GM23338 (cell line): ENCODE measurements at regions not wholly inside any gene's neighbourhood (a gene's known extent, or its start where the extent isn't known, plus 50 kb on each side); places are given as distances from the start of the nearest gene placed in this dataset.

ENCODE experiments used
- ATAC-seq: fragments of 200-7000 bp; cut with Tn5 transposase; 3 replicates; pipeline ENCODE4 v1.9.1; 2020
- DNase-seq: peaks from one replicate; pipeline ENCODE4 v3.0.0-alpha.2; 2015; ENCODE audit warnings: low spot score
- H2AFZ ChIP-seq: fragments of 200-600 bp; sonication (generic); 2 replicates; pipeline ENCODE4 v1.8.0; 2016; ENCODE audit warnings: antibody characterized with exemption, mild to moderate bottlenecking, moderate library complexity
- H3F3A ChIP-seq: fragments of 200-600 bp; sonication (generic); replicated peaks from 2 replicates; pipeline ENCODE4 v1.8.0; 2017; ENCODE audit warnings: antibody characterized with exemption, mixed run types, low read depth
- H3K27ac ChIP-seq: fragments of 200-600 bp; sonication (generic); 2 replicates; pipeline ENCODE4 v1.6.1; 2016; ENCODE audit warnings: low read depth
- H3K27me3 ChIP-seq: fragments of 200-600 bp; sonication (generic); 2 replicates; pipeline ENCODE4 v1.8.0; 2016; ENCODE audit warnings: mild to moderate bottlenecking, mixed run types, moderate library complexity; ENCODE audit not compliant: insufficient read depth
- H3K36me3 ChIP-seq: fragments of 200-600 bp; sonication (generic); 2 replicates; pipeline ENCODE4 v1.8.0; 2016; ENCODE audit warnings: mild to moderate bottlenecking; ENCODE audit not compliant: insufficient read depth
- H3K4me1 ChIP-seq: fragments of 200-600 bp; sonication (generic); 2 replicates; pipeline ENCODE4 v1.8.0; 2016; ENCODE audit warnings: mild to moderate bottlenecking, moderate library complexity; ENCODE audit not compliant: insufficient read depth
- H3K4me2 ChIP-seq: fragments of 200-600 bp; sonication (generic); 2 replicates; pipeline ENCODE4 v1.7.1; 2017; ENCODE audit warnings: mixed run types
- H3K4me3 ChIP-seq: fragments of 200-600 bp; sonication (generic); 2 replicates; pipeline ENCODE4 v1.6.1; 2016; ENCODE audit warnings: mixed run types
- H3K79me2 ChIP-seq: fragments of 200-600 bp; sonication (generic); replicated peaks from 2 replicates; pipeline ENCODE4 v1.8.0; 2017; ENCODE audit warnings: mild to moderate bottlenecking; ENCODE audit not compliant: insufficient read depth
- H3K9me2 ChIP-seq: fragments of 200-600 bp; sonication (generic); 2 replicates; pipeline ENCODE4 v1.8.0; 2017; ENCODE audit not compliant: insufficient read depth
- H4K20me1 ChIP-seq: fragments of 200-600 bp; sonication (generic); replicated peaks from 2 replicates; pipeline ENCODE4 v1.8.0; 2017; ENCODE audit warnings: mild to moderate bottlenecking; ENCODE audit not compliant: insufficient read depth
- H3K27ac Mint-ChIP-seq: 2 replicates; pipeline ENCODE4 v1.8.0; 2020; ENCODE audit warnings: inconsistent platforms, mild to moderate bottlenecking, moderate library complexity, mixed read lengths
- H3K27me3 Mint-ChIP-seq: 3 replicates; pipeline ENCODE4 v1.8.0; 2022; ENCODE audit warnings: low read depth, mild to moderate bottlenecking, moderate library complexity, mixed read lengths, inconsistent platforms; ENCODE audit not compliant: insufficient read depth, poor library complexity
- H3K36me3 Mint-ChIP-seq: 3 replicates; pipeline ENCODE4 v1.8.0; 2021; ENCODE audit warnings: low read depth, mild to moderate bottlenecking, inconsistent platforms, moderate library complexity, mixed read lengths
- H3K4me1 Mint-ChIP-seq: 3 replicates; pipeline ENCODE4 v1.8.0; 2020; ENCODE audit warnings: mild to moderate bottlenecking, inconsistent platforms, mixed read lengths
- H3K4me3 Mint-ChIP-seq: 3 replicates; pipeline ENCODE4 v1.8.0; 2021; ENCODE audit warnings: moderate library complexity, mild to moderate bottlenecking, inconsistent platforms, mixed read lengths
- H3K9me3 Mint-ChIP-seq: 3 replicates; pipeline ENCODE4 v1.8.0; 2020; ENCODE audit warnings: moderate library complexity, mild to moderate bottlenecking, inconsistent platforms, mixed read lengths
- CREB1 ChIP-seq: fragments of 250-450 bp; sonication (Bioruptor Pico); IDR thresholded peaks from 2 replicates; pipeline ENCODE4 v1.5.0; 2020; ENCODE audit warnings: low read depth, mild to moderate bottlenecking, moderate library complexity
- CTCF ChIP-seq, 2 experiments: fragments of 200-600 bp in 1 of 2; sonication (generic) in 1 of 2; conservative IDR thresholded peaks; 2 replicates each; pipeline versions ENCODE4 v1.5.1 to v1.6.1; 2016 to 2017; ENCODE audit warnings: antibody characterized with exemption in 2 of 2, low read depth in 2 of 2, mild to moderate bottlenecking in 2 of 2, moderate library complexity in 1 of 2
- ETS1 ChIP-seq: IDR thresholded peaks from 2 replicates; pipeline ENCODE4 v1.6.1; 2016; ENCODE audit warnings: antibody characterized with exemption
- EZH2 ChIP-seq: fragments of 200-600 bp; sonication (generic); IDR thresholded peaks from one replicate; pipeline ENCODE4 v1.8.0; 2017; ENCODE audit warnings: antibody characterized with exemption, mild to moderate bottlenecking, low read depth; ENCODE audit not compliant: unreplicated experiment
- EZH2phosphoT487 ChIP-seq: fragments of 200-600 bp; sonication (generic); IDR thresholded peaks from one replicate; pipeline ENCODE4 v1.8.1; 2018; ENCODE audit warnings: antibody characterized with exemption; ENCODE audit not compliant: unreplicated experiment
- JUNB ChIP-seq: IDR thresholded peaks from one replicate; pipeline ENCODE4 v1.6.1; 2016; ENCODE audit warnings: antibody characterized with exemption; ENCODE audit not compliant: unreplicated experiment
- NANOG ChIP-seq: IDR thresholded peaks from 2 replicates; pipeline ENCODE4 v1.6.1; 2016; ENCODE audit warnings: antibody characterized with exemption, borderline replicate concordance
- POLR2AphosphoS5 ChIP-seq: IDR thresholded peaks from 2 replicates; pipeline ENCODE4 v1.6.1; 2016; ENCODE audit warnings: antibody characterized with exemption, low read depth
- REST ChIP-seq: IDR thresholded peaks from one replicate; pipeline ENCODE4 v1.6.1; 2018; ENCODE audit warnings: antibody characterized with exemption; ENCODE audit not compliant: unreplicated experiment
- STAT1 ChIP-seq: IDR thresholded peaks from one replicate; pipeline ENCODE4 v1.6.1; 2016; ENCODE audit warnings: antibody characterized with exemption; ENCODE audit not compliant: unreplicated experiment
- ZNF114 ChIP-seq: fragments of 250-450 bp; sonication (Bioruptor Pico); IDR thresholded peaks from 2 replicates; pipeline ENCODE4 v1.5.0; 2020; ENCODE audit warnings: mild to moderate bottlenecking, moderate library complexity
- ZNF331 ChIP-seq: fragments of 250-450 bp; sonication (Bioruptor Pico); IDR thresholded peaks from 2 replicates; pipeline ENCODE4 v1.5.0; 2020; ENCODE audit warnings: low read depth, mild to moderate bottlenecking, moderate library complexity
- ZNF462 ChIP-seq: fragments of 250-450 bp; sonication (Bioruptor Pico); IDR thresholded peaks from 2 replicates; pipeline ENCODE4 v1.5.0; 2020; ENCODE audit warnings: mild to moderate bottlenecking, moderate library complexity

- Histone ChIP-seq H3K4me2 (no peak overlapping the region), H3K4me1 (no peaks in the 10 kb centered on the region), H3K27ac (no peak overlapping the region), H3K27me3 (no peaks in the 10 kb centered on the region), H3K36me3 (no peaks in the 10 kb centered on the region), H4K20me1 (no peaks in the 10 kb centered on the region), H2AFZ (no peak overlapping the region), H3K79me2 (no peaks in the 10 kb centered on the region), H3F3A (no peaks in the 10 kb centered on the region), H3K9me2 (peaks cover 4% of the 10 kb centered on the region; the same call in 1 of the 2 replicates), H3K4me3 (no peak overlapping the region)
- Mint-ChIP-seq H3K4me3 (no peak overlapping the region), H3K9me3 (no peaks in the 10 kb centered on the region), H3K27ac (no peak overlapping the region), H3K36me3 (no peaks in the 10 kb centered on the region), H3K4me1 (no peaks in the 10 kb centered on the region; the same call in 2 of the 3 replicates), H3K27me3 (no peaks in the 10 kb centered on the region)
- TF ChIP-seq ZNF331 (no peak), JUNB (no peak), ZNF462 (CRISPR knock-in tag) (no peak), REST (no peak), STAT1 (no peak), CTCF (conservative IDR thresholded peaks at IDR 0.05; ENCODE audit: low read depth in 2 of 2) (no peak), CREB1 (CRISPR knock-in tag) (no peak), EZH2phosphoT487 (no peak), EZH2 (no peak), NANOG (no peak), ETS1 (no peak), ZNF114 (CRISPR knock-in tag) (no peak), POLR2AphosphoS5 (no peak)
- DNase-seq, result no peak
- no peak for ATAC-seq
Measured at GRCh38 chr18:54774423-54774822, 53.9 kb upstream of the RAB27B start.
